ENCODE measurements at regions not wholly inside any gene's neighbourhood (a gene's known extent, or its start where the extent isn't known, plus 50 kb on each side); places are given as distances from the start of the nearest gene placed in this dataset.

DNA sequence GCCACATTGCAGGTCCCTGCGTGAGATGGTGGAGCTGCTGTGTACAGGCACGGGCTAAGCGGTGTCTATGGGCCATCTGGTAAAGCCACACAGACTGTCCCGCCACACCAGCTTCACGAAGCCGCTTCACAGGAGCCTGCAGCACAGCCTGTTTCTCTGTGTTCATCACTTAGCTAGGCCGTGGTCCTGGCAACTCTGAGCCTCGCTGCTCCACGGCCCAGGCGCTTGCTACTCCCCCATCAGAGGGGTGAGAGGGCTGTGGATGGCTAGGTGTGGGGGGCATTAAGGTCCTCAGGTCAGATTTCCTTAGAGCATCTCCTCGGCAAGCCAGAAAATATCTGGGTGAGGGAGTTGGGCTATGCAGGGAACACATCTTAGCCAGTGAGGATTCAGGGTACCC is 225.7 kb downstream of the GLI2 start:
- TF ChIP-seq, protein P1, sequence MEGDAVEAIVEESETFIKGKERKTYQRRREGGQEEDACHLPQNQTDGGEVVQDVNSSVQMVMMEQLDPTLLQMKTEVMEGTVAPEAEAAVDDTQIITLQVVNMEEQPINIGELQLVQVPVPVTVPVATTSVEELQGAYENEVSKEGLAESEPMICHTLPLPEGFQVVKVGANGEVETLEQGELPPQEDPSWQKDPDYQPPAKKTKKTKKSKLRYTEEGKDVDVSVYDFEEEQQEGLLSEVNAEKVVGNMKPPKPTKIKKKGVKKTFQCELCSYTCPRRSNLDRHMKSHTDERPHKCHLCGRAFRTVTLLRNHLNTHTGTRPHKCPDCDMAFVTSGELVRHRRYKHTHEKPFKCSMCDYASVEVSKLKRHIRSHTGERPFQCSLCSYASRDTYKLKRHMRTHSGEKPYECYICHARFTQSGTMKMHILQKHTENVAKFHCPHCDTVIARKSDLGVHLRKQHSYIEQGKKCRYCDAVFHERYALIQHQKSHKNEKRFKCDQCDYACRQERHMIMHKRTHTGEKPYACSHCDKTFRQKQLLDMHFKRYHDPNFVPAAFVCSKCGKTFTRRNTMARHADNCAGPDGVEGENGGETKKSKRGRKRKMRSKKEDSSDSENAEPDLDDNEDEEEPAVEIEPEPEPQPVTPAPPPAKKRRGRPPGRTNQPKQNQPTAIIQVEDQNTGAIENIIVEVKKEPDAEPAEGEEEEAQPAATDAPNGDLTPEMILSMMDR (IDR thresholded peaks at IDR 0.05): no peak
- no peak for TF ChIP-seq POLR2A (IDR thresholded peaks at IDR 0.05)
